Fibroblast of peridontal ligament (primary cell): ENCODE measurements at regions not wholly inside any gene's neighbourhood (a gene's known extent, or its start where the extent isn't known, plus 50 kb on each side); places are given as distances from the start of the nearest gene placed in this dataset.

ENCODE experiments used
- DNase-seq: peaks from one replicate; pipeline ENCODE4 v3.0.0-alpha.2; 2010; ENCODE audit errors: extremely low read depth

- DNase-seq: no peak
Measured at GRCh38 chr16:73747328-73747727, 549.3 kb upstream of the PSMD7 start.

GRCh38 chr16:73746554-73746953 is 550.1 kb upstream of the PSMD7 start:
- DNase-seq: no peak

GRCh38 chr16:73743665-73744496 is 552.7 kb upstream of the PSMD7 start:
- no peak for DNase-seq

GRCh38 chr16:73739049-73739769 is 557.4 kb upstream of the PSMD7 start:
- no peak for DNase-seq

- DNase-seq: no peak
Measured at GRCh38 chr16:73738266-73738665, 558.3 kb upstream of the PSMD7 start.

GRCh38 chr16:73737637-73738036 is 559.0 kb upstream of the PSMD7 start:
- no peak for DNase-seq

- DNase-seq: no peak
Measured at GRCh38 chr16:73735954-73736353, 560.7 kb upstream of the PSMD7 start.

GRCh38 chr16:73735018-73735417 is 561.6 kb upstream of the PSMD7 start:
- DNase-seq: peak; percentile 19

GRCh38 chr16:73732681-73733080 is 563.9 kb upstream of the PSMD7 start:
- DNase-seq: no peak

GRCh38 chr16:73732143-73732542 is 564.5 kb upstream of the PSMD7 start:
- no peak for DNase-seq

GRCh38 chr16:73730481-73731090 is 566.0 kb upstream of the PSMD7 start:
- DNase-seq: no peak

GRCh38 chr16:73725156-73725555 is 571.5 kb upstream of the PSMD7 start:
- DNase-seq: no peak

GRCh38 chr16:73724503-73724902 is 572.1 kb upstream of the PSMD7 start:
- DNase-seq: no peak

- DNase-seq: no peak
Measured at GRCh38 chr16:73717266-73717974, 579.2 kb upstream of the PSMD7 start.

GRCh38 chr16:73714976-73715375 is 581.6 kb upstream of the PSMD7 start:
- no peak for DNase-seq

- no peak for DNase-seq
Measured at GRCh38 chr16:73713778-73714495, 582.7 kb upstream of the PSMD7 start.

GRCh38 chr16:73713251-73713650 is 583.4 kb upstream of the PSMD7 start:
- no peak for DNase-seq

GRCh38 chr16:73711406-73712080 is 585.1 kb upstream of the PSMD7 start:
- DNase-seq: no peak

GRCh38 chr16:73710526-73710925 is 586.1 kb upstream of the PSMD7 start:
- DNase-seq: no peak

GRCh38 chr16:73707863-73708262 is 588.8 kb upstream of the PSMD7 start:
- no peak for DNase-seq

- no peak for DNase-seq
Measured at GRCh38 chr16:73703891-73704290, 592.7 kb upstream of the PSMD7 start.
